ENCODE measurements at regions not wholly inside any gene's neighbourhood (a gene's known extent, or its start where the extent isn't known, plus 50 kb on each side); places are given as distances from the start of the nearest gene placed in this dataset.

DNA sequence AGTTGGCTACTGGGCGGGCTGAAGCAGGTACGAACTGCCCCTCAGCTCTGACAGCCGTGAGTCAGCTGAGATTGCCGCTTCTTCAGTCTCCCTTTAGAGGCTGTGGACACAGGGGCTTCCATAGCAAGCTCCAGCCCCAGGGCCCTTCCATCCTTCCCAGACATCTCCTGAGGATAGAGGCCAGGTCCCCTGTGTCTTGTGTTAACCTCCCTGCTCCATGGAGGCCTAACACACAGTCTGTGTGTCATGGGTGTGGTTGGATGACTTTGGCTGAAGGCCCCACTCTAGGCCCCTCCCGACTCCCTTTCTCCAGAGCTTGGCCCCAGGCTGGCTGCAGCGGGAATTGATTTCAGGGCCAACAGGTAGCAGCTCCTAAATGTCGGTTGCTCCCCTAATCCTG is 116.1 kb upstream of the TLE3 start:
- no peak for DNase-seq
- H3K9me3 Mint-ChIP-seq, result no peaks in the 10 kb centered on the region
- H3K27ac Mint-ChIP-seq, result no peak overlapping the region
- no peak overlapping the region for H3K4me3 Mint-ChIP-seq
- H3K36me3 Mint-ChIP-seq (ENCODE audit: low read depth), result no peaks in the 10 kb centered on the region
- H3K27me3 Mint-ChIP-seq (ENCODE audit: insufficient read depth), result peaks cover 54% of the 10 kb centered on the region
- TF ChIP-seq, protein P1, sequence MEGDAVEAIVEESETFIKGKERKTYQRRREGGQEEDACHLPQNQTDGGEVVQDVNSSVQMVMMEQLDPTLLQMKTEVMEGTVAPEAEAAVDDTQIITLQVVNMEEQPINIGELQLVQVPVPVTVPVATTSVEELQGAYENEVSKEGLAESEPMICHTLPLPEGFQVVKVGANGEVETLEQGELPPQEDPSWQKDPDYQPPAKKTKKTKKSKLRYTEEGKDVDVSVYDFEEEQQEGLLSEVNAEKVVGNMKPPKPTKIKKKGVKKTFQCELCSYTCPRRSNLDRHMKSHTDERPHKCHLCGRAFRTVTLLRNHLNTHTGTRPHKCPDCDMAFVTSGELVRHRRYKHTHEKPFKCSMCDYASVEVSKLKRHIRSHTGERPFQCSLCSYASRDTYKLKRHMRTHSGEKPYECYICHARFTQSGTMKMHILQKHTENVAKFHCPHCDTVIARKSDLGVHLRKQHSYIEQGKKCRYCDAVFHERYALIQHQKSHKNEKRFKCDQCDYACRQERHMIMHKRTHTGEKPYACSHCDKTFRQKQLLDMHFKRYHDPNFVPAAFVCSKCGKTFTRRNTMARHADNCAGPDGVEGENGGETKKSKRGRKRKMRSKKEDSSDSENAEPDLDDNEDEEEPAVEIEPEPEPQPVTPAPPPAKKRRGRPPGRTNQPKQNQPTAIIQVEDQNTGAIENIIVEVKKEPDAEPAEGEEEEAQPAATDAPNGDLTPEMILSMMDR (IDR thresholded peaks at IDR 0.05), result no peak
- H3K4me1 Mint-ChIP-seq (ENCODE audit: low read depth), result no peaks in the 10 kb centered on the region

DNA sequence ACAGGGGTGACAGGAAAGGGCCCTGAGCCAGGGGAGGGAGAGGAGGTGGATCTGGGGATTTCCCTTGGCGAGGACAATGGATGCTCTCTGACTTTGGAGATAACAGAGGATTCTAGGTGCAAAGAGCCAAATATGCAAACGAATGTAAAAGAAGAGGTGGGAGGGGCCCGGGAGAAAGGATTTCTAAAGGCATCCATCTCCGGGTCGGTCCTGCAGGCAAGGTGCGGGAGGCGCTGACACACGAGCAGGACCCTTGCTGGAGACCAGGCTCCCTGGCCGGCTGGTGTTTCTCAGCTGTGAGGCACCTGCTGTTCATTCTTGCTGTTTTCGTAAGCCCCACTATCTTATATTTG is 115.2 kb upstream of the TLE3 start:
- no peak overlapping the region for H3K27ac Mint-ChIP-seq
- H3K27me3 Mint-ChIP-seq (ENCODE audit: insufficient read depth), result peaks cover 55% of the 10 kb centered on the region
- H3K4me3 Mint-ChIP-seq, result no peak overlapping the region
- H3K4me1 Mint-ChIP-seq (ENCODE audit: low read depth), result no peaks in the 10 kb centered on the region
- no peak for DNase-seq
- no peaks in the 10 kb centered on the region for H3K36me3 Mint-ChIP-seq (ENCODE audit: low read depth)
- H3K9me3 Mint-ChIP-seq, result no peaks in the 10 kb centered on the region
- TF ChIP-seq, protein P1 (IDR thresholded peaks at IDR 0.05), result no peak

DNA sequence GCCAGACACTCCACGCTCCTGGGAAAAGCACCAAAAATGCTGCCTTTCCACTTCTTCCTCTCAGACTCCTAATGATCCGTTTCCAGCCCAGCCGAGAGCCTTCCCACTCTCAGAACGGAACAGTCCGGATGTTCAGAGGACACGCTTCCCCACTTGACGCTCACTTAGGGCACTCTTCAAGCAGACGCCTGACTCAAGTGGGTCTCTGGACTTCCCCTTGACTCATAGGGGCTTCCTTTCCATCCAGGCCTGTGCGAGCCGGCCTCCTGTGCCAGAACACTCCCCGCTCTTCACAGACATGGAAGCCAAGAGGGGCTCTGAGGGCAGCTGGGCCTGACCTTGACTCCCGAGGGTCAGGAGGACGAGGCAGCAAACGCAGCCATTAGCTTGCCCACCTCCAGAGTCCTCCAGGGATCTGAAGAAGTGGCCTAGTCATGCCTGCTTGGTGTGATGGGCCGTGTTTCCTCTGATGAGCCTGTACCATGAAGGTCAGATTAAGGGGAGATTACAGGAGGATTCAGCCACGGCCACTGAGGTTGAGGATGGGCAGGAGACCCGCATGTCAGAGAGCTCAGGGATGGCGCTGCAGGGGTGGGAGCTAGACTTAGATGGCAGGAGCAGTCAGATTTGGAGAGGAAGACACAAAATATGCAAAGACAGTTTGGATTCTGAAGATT is 114.7 kb upstream of the TLE3 start:
- DNase-seq, result no peak
- Mint-ChIP-seq H3K9me3 (no peaks in the 10 kb centered on the region), H3K27me3 (ENCODE audit: insufficient read depth) (peaks cover 57% of the 10 kb centered on the region)

DNA sequence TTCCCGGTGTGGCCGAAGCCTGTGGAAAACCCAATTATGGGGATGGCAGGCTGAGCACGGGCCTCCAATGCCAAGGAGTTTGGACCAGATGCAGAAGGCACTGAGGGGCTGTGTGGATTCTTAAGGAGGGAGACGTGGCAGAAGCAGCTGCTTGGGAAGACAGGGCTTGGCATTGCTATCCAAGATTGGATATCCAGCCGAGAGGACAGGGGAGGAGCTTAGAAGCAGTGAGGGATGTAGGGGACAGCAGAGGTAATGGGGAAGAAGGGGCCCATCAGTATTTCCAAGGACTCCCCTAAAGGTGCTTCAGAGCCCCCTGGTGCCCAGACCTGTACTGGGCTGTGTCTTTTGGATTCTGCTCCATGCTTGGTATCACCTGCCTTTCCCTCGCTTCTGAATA is 112.8 kb upstream of the TLE3 start:
- H3K4me3 Mint-ChIP-seq, result no peak overlapping the region

More for the DNA sequence above, 114.7 kb upstream of the TLE3 start:
- Mint-ChIP-seq H3K36me3 (ENCODE audit: low read depth) (no peaks in the 10 kb centered on the region), H3K27ac (no peak overlapping the region), H3K4me1 (ENCODE audit: low read depth) (no peaks in the 10 kb centered on the region), H3K4me3 (no peak overlapping the region)
- TF ChIP-seq, protein P1 (IDR thresholded peaks at IDR 0.05), result no peak

DNA sequence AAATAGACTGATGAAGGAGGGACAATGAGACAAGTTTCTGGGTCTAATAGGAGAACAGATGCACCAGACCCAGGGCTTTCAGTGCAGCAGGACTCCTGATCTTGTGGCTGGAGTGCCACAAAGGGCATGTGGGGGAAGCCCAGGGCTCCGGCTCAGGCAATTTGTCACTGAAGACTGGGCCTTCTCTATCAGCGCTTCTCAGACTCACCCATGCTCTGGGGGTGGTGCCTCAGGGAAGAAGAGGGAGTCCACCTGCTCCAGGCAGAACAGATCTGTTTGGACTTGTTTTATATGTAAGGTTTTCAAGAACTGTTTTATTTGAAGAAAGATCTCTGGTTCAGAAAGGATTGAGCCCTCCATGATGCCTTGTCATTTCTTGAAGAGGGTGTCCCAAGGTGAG is 112.4 kb upstream of the TLE3 start:
- TF ChIP-seq, protein P1 (IDR thresholded peaks at IDR 0.05), result no peak
- H3K27ac Mint-ChIP-seq, result no peak overlapping the region
- DNase-seq, result no peak
- H3K4me3 Mint-ChIP-seq, result no peak overlapping the region
- H3K9me3 Mint-ChIP-seq, result no peaks in the 10 kb centered on the region
- H3K36me3 Mint-ChIP-seq (ENCODE audit: low read depth), result no peaks in the 10 kb centered on the region
- peaks cover 56% of the 10 kb centered on the region for H3K27me3 Mint-ChIP-seq (ENCODE audit: insufficient read depth)
- no peaks in the 10 kb centered on the region for H3K4me1 Mint-ChIP-seq (ENCODE audit: low read depth)

More for the DNA sequence above, 112.8 kb upstream of the TLE3 start:
- Mint-ChIP-seq H3K4me1 (ENCODE audit: low read depth) (no peaks in the 10 kb centered on the region), H3K9me3 (no peaks in the 10 kb centered on the region), H3K27me3 (ENCODE audit: insufficient read depth) (peaks cover 52% of the 10 kb centered on the region), H3K36me3 (ENCODE audit: low read depth) (no peaks in the 10 kb centered on the region), H3K27ac (no peak overlapping the region)
- TF ChIP-seq, protein P1 (IDR thresholded peaks at IDR 0.05), result no peak
- DNase-seq, result no peak

DNA sequence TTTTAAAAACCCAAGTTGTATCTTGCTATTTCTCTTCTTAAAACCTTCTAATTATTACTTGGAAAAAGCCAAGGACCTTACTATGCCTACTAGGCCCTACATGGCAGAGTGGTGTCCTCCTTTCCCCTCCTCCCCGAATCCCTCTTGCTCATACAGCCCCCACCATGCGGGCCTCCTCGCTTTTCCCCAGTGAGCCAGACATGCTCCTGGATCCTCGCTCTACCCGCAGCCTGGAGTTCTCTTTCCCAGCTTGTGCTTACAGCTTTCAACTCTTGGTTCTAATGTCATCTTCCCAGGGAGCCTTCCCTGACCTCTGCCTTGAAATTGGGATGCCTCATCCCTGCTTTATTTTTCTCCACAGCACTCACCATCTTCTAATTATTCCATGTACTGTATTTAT is 111.8 kb upstream of the TLE3 start:
- TF ChIP-seq, protein P1 (IDR thresholded peaks at IDR 0.05), result no peak

More for the DNA sequence above, 111.8 kb upstream of the TLE3 start:
- H3K4me1 Mint-ChIP-seq (ENCODE audit: low read depth), result no peaks in the 10 kb centered on the region
- no peak for DNase-seq
- H3K9me3 Mint-ChIP-seq, result no peaks in the 10 kb centered on the region
- no peaks in the 10 kb centered on the region for H3K36me3 Mint-ChIP-seq (ENCODE audit: low read depth)
- H3K27me3 Mint-ChIP-seq (ENCODE audit: insufficient read depth), result peaks cover 57% of the 10 kb centered on the region
- no peak overlapping the region for H3K4me3 Mint-ChIP-seq
- H3K27ac Mint-ChIP-seq, result no peak overlapping the region
